ENCODE measurements at regions not wholly inside any gene's neighbourhood (a gene's known extent, or its start where the extent isn't known, plus 50 kb on each side); places are given as distances from the start of the nearest gene placed in this dataset.

- TF ChIP-seq SIN3A (IDR thresholded peaks at IDR 0.05; ENCODE audit: borderline replicate concordance, insufficient read depth, low read length), result no peak
- TF ChIP-seq REST (IDR thresholded peaks at IDR 0.05; ENCODE audit: insufficient read depth in 1 of 2, low read depth in 2 of 2, low read length in 2 of 2), result no peak
- TF ChIP-seq POLR2AphosphoS5 (IDR thresholded peaks at IDR 0.05; ENCODE audit: low read depth, low read length), result no peak
- TF ChIP-seq TAF1 (IDR thresholded peaks at IDR 0.05; ENCODE audit: borderline replicate concordance, insufficient read depth, low read length), result no peak
- no peak for TF ChIP-seq FOXP2 (optimal IDR thresholded peaks at IDR 0.05; ENCODE audit: borderline replicate concordance, extremely low read depth, extremely low read length, insufficient read depth)
Measured at GRCh38 chr2:437180-437579, 149.3 kb upstream of the ALKAL2 start.

Data from PFSK-1 (cell line).